Muscle of leg (tissue), 3 donors: ENCODE measurements at regions not wholly inside any gene's neighbourhood (a gene's known extent, or its start where the extent isn't known, plus 50 kb on each side); places are given as distances from the start of the nearest gene placed in this dataset.
"Not testable (repeated sequence)": the region's sequence is repeated elsewhere in the genome, so short reads cannot be mapped to it uniquely, and the experiment has no call there.

Experiments
- DNase-seq: peaks from one replicate; pipeline ENCODE4 v3.0.0; 2013
- H3K27ac ChIP-seq: one replicate; pipeline ENCODE4 v1.5.1; 2013; ENCODE audit warnings: mild to moderate bottlenecking, low read length, control low read depth
- H3K27me3 ChIP-seq: one replicate; pipeline ENCODE4 v1.6.1; 2013; ENCODE audit warnings: low read length; ENCODE audit not compliant: control insufficient read depth, insufficient read depth
- H3K36me3 ChIP-seq: one replicate; pipeline ENCODE4 v1.6.1; 2013; ENCODE audit warnings: low read length; ENCODE audit not compliant: control insufficient read depth, insufficient read depth
- H3K4me1 ChIP-seq: one replicate; pipeline ENCODE4 v1.6.1; 2013; ENCODE audit warnings: low read length; ENCODE audit not compliant: control insufficient read depth, insufficient read depth
- H3K4me3 ChIP-seq: one replicate; pipeline ENCODE4 v1.5.1; 2013; ENCODE audit warnings: low read length, control low read depth
- H3K9me3 ChIP-seq: replicated peaks from 2 replicates; pipeline ENCODE4 v1.6.1; 2013; ENCODE audit warnings: low read depth, low read length; ENCODE audit not compliant: control insufficient read depth
- WGBS: methylation state at CpG from one replicate; pipeline ENCODE4 v1.1.5; 2013; ENCODE audit warnings: missing lambda C conversion rate; ENCODE audit not compliant: insufficient coverage; 5-methylcytosine and 5-hydroxymethylcytosine counted together

GRCh38 chrX:73390628-73391567, 56.0 kb upstream of the CDX4 start:
- WGBS = 73% methylated on average over 3 of the region's 5 CpGs

GRCh38 chrX:73366696-73367095, 80.2 kb upstream of the CDX4 start:
- Histone ChIP-seq H3K27me3 (peaks cover 3% of the 10 kb centered on the region), H3K4me3 (no peak overlapping the region), H3K4me1 (no peaks in the 10 kb centered on the region), H3K9me3 (peaks cover 4% of the 10 kb centered on the region), H3K27ac (no peak overlapping the region), H3K36me3 (no peaks in the 10 kb centered on the region)
- no peak for DNase-seq
- 57% methylated on average over 1 of the region's 1 CpG for WGBS

More at GRCh38 chrX:73390628-73391567, 56.0 kb upstream of the CDX4 start:
- Histone ChIP-seq H3K4me1 (no peaks in the 10 kb centered on the region), H3K36me3 (no peaks in the 10 kb centered on the region), H3K27me3 (no peaks in the 10 kb centered on the region), H3K27ac (no peak overlapping the region), H3K4me3 (no peak overlapping the region), H3K9me3 (no peaks in the 10 kb centered on the region)
- DNase-seq = no peak

GRCh38 chrX:73357294-73357693, 89.6 kb upstream of the CDX4 start:
- not testable (repeated sequence) for H3K4me1 ChIP-seq, H3K27ac ChIP-seq, H3K4me3 ChIP-seq, H3K9me3 ChIP-seq, H3K36me3 ChIP-seq, DNase-seq, H3K27me3 ChIP-seq
- WGBS = no CpG with 5 or more reads among the region's 4 CpGs

- H3K36me3 ChIP-seq = no peaks in the 10 kb centered on the region
- DNase-seq = no peak
- H3K9me3 ChIP-seq = peaks cover 6% of the 10 kb centered on the region
- 40% methylated on average over 1 of the region's 1 CpG for WGBS
- H3K4me3 ChIP-seq = no peak overlapping the region
- H3K27ac ChIP-seq = no peak overlapping the region
- no peaks in the 10 kb centered on the region for H3K4me1 ChIP-seq
- no peaks in the 10 kb centered on the region for H3K27me3 ChIP-seq
Observed at GRCh38 chrX:73348977-73349376, 97.9 kb upstream of the CDX4 start.

- Histone ChIP-seq H3K27ac (no peak overlapping the region), H3K36me3 (no peaks in the 10 kb centered on the region), H3K4me1 (no peaks in the 10 kb centered on the region), H3K27me3 (no peaks in the 10 kb centered on the region), H3K9me3 (peaks cover 13% of the 10 kb centered on the region), H3K4me3 (no peak overlapping the region)
- peak; percentile 61 for DNase-seq
- WGBS = no CpG with 5 or more reads among the region's 3 CpGs
Observed at GRCh38 chrX:73337366-73337765, 109.5 kb upstream of the CDX4 start.

GRCh38 chrX:73289039-73289438, 74.4 kb upstream of the NAP1L2 start:
- H3K4me1 ChIP-seq = no peaks in the 10 kb centered on the region
- no peak overlapping the region for H3K27ac ChIP-seq
- no peaks in the 10 kb centered on the region for H3K36me3 ChIP-seq
- H3K9me3 ChIP-seq = peaks cover 17% of the 10 kb centered on the region
- no peaks in the 10 kb centered on the region for H3K27me3 ChIP-seq
- DNase-seq = no peak
- no peak overlapping the region for H3K4me3 ChIP-seq
- 66% methylated on average over 6 of the region's 7 CpGs for WGBS

- Histone ChIP-seq H3K4me1 (no peaks in the 10 kb centered on the region), H3K9me3 (no peaks in the 10 kb centered on the region), H3K27me3 (peaks cover 7% of the 10 kb centered on the region), H3K36me3 (no peaks in the 10 kb centered on the region), H3K4me3 (no peak overlapping the region), H3K27ac (no peak overlapping the region)
- DNase-seq = no peak
- no CpG with 5 or more reads among the region's 2 CpGs for WGBS
Observed at GRCh38 chrX:73270753-73271152, 56.1 kb upstream of the NAP1L2 start.

GRCh38 chrX:73268463-73268862, 53.8 kb upstream of the NAP1L2 start:
- DNase-seq = no peak
- no peaks in the 10 kb centered on the region for H3K9me3 ChIP-seq
- no CpG with 5 or more reads among the region's 1 CpG for WGBS
- H3K27ac ChIP-seq = no peak overlapping the region
- H3K27me3 ChIP-seq = peaks cover 7% of the 10 kb centered on the region
- H3K4me1 ChIP-seq = no peaks in the 10 kb centered on the region
- H3K36me3 ChIP-seq = no peaks in the 10 kb centered on the region
- no peak overlapping the region for H3K4me3 ChIP-seq

GRCh38 chrX:73267979-73268378, 53.3 kb upstream of the NAP1L2 start:
- Histone ChIP-seq H3K4me1 (no peaks in the 10 kb centered on the region), H3K36me3 (no peaks in the 10 kb centered on the region), H3K27me3 (peaks cover 7% of the 10 kb centered on the region), H3K4me3 (no peak overlapping the region), H3K27ac (no peak overlapping the region), H3K9me3 (no peaks in the 10 kb centered on the region)
- no peak for DNase-seq

GRCh38 chrX:73267206-73267605, 52.6 kb upstream of the NAP1L2 start:
- Histone ChIP-seq H3K27me3 (peaks cover 7% of the 10 kb centered on the region), H3K4me1 (no peaks in the 10 kb centered on the region), H3K36me3 (no peaks in the 10 kb centered on the region), H3K9me3 (no peaks in the 10 kb centered on the region), H3K27ac (no peak overlapping the region), H3K4me3 (no peak overlapping the region)
- no peak for DNase-seq
